ENCODE measurements at regions not wholly inside any gene's neighbourhood (a gene's known extent, or its start where the extent isn't known, plus 50 kb on each side); places are given as distances from the start of the nearest gene placed in this dataset.

DNA sequence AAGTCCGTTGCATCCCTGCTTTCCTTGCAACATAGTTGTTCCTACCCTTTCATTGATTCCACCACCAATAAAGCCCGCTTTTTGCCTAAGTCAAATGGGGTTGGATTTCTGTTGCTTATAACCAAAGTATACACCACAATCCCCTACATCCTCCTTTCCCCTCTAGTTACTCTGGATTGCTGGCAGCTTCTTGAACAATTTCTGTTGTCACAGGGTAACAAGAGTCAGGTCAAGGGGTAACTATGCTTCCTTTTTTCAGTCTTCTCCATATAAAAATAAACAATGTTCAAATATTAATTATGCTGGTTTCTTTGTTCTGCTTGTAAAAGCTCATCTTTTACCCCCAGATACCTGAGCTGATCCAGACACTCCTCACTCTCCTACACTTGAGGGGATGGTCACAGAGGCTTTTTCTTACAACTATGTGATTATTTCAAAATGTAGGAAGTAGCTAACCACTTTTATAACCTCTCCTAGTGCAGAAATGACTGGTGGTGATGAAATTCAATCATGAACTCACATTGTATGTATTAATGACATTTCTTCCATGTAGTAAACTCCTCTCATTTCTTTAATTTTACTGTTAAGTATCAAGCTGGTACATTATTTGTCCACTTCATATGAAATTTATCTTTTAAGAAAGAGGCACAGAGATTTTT is 136.5 kb downstream of the SNX18 start:
- H3K9me3 ChIP-seq = no peaks in the 10 kb centered on the region
- peaks cover 6 to 39% of the 10 kb centered on the region in 2 donors for H3K4me1 ChIP-seq
- H3K36me3 ChIP-seq = no peaks in the 10 kb centered on the region
- TF ChIP-seq CTCF (IDR thresholded peaks at IDR 0.05) = no peak
- no peak for DNase-seq (ENCODE audit: low spot score in 2 of 2)
- H3K27me3 ChIP-seq = no peaks in the 10 kb centered on the region
- peak overlapping the region; percentile 88 to 89 for H3K27ac ChIP-seq
- H3K4me3 ChIP-seq = no peak overlapping the region
- intact Hi-C loops (cut with DNase I) = no loop called here

DNA sequence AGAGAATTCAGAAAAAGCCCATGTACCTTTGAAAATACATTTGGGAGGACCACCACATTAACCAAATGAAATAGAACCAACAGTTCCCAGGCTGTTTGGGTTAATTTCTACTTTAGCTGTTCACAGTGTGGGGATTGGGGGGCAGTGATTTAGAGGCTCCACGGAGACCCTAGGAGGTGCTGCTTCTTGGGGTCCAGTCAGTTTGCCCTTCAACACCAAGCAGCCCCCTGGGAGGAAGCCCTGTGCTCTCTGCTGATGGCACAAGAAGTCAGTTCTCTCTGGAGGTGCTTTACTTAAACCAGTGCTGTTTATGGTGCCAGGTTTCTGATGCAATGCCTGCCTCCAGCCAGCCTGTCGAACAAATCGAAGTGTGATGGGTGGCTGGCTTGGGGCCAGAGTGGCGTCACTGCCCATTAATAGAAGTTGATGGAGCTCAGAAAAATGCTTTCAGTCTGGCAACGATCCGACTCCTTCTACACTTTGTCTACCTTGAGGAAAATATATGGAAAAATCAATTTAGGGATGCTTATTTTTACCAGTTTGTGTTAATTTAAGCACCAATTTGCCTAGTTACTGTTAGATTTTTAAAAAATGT is 134.0 kb downstream of the SNX18 start:
- no peaks in the 10 kb centered on the region for H3K27me3 ChIP-seq
- peak overlapping the region; percentile 88 to 89 for H3K27ac ChIP-seq
- peaks cover 14 to 44% of the 10 kb centered on the region in 2 donors for H3K4me1 ChIP-seq
- H3K36me3 ChIP-seq = no peaks in the 10 kb centered on the region
- DNase-seq (ENCODE audit: low spot score in 2 of 2) = peak; percentile 82 to 98
- H3K9me3 ChIP-seq = no peaks in the 10 kb centered on the region
- TF ChIP-seq CTCF (IDR thresholded peaks at IDR 0.05) = no peak
- intact Hi-C loops (cut with DNase I) = no loop called here
- no peak overlapping the region for H3K4me3 ChIP-seq

- H3K36me3 ChIP-seq = no peaks in the 10 kb centered on the region
- H3K4me3 ChIP-seq = no peak overlapping the region
Measured at GRCh38 chr5:54649041-54649504, 131.5 kb downstream of the SNX18 start.

DNA sequence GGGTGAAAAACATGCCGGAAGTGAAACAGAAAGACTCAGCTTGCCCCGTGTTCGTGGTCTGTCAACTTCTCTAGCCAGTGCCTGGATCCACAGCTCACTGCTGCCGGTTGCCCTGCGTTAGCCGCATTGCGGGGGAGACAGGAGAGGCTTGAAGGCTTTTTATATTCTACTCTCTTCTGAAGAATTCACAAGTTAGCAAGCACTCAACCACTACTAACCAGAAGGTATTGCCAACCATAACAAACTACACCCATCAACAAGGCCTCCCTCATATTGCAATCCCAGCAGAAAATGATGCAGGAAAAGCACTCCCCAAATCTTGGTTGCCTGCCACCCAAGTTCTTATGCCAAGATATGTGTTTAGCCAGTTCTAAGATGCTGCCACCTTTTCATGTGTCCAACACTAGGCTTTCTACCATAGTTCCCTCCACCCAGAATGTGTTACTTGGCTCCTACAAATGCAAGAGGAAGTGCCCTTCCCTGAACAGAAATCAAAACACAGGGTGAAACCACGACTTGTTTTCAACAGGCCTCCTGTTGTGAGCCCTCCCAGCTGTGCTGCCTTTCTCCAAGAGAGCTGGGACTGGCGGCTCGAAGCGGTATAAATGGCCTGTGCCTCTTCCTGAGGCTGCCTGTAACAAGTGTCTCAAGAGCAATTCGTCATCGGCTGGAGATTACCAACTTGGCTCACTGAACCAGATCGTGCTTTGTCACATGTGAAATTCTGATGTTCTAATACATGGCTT is 129.0 kb downstream of the SNX18 start:
- Histone ChIP-seq H3K27me3 (no peaks in the 10 kb centered on the region), H3K36me3 (no peaks in the 10 kb centered on the region), H3K4me1 (peaks cover 17 to 50% of the 10 kb centered on the region in 2 donors), H3K4me3 (peak overlapping the region; percentile 34 to 55), H3K9me3 (no peaks in the 10 kb centered on the region), H3K27ac (peak overlapping the region; percentile 89 to 93)
- TF ChIP-seq CTCF (IDR thresholded peaks at IDR 0.05) = peak in 1 of 3 experiments; percentile 7
- peak; percentile 77 to 94 for DNase-seq (ENCODE audit: low spot score in 2 of 2)
- intact Hi-C loops (cut with DNase I) = loop anchor here (2.0 to 5.0 kb wide), 4 partner anchors 16 to 198 kb away; no protein-coding TSS in a partner anchor

More at GRCh38 chr5:54649041-54649504, 131.5 kb downstream of the SNX18 start:
- TF ChIP-seq CTCF (IDR thresholded peaks at IDR 0.05) = no peak
- Histone ChIP-seq H3K9me3 (no peaks in the 10 kb centered on the region), H3K4me1 (peaks cover 17 to 52% of the 10 kb centered on the region in 2 donors), H3K27ac (peak overlapping the region; percentile 58 to 93), H3K27me3 (no peaks in the 10 kb centered on the region)
- peak in 1 of 2 donors; percentile 57 for DNase-seq (ENCODE audit: low spot score in 2 of 2)
- intact Hi-C loops (cut with DNase I) = loop anchor here (5.0 kb wide), 1 partner anchor 53 kb away; no protein-coding TSS in a partner anchor

DNA sequence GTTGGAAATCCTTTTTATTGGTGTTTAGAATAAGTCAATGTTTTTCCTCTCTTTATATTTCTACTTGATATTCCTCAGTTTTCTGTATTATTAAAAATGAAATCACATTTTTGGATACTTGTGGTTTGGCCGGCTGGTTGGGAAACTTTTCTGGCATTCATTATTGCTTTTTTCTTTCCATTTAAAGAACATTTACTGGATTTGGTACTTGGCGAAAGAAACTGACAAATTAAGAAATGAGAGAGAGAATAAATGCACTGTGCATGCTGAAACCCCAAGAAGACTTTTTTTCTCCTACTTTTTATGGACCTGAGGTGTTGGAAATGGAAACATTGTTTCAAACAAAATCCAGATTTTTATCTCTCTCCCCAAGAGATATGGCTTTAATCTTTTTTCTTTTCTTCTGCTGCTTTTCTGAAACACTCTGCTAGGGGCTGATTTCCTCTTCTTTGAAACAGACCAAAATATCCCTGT is 128.4 kb downstream of the SNX18 start:
- peak overlapping the region; percentile 89 to 93 for H3K27ac ChIP-seq
- TF ChIP-seq CTCF (IDR thresholded peaks at IDR 0.05) = no peak
- intact Hi-C loops (cut with DNase I) = loop anchor here (2.0 to 5.0 kb wide), 4 partner anchors 15 to 199 kb away; no protein-coding TSS in a partner anchor
- DNase-seq (ENCODE audit: low spot score in 2 of 2) = no peak
- H3K4me1 ChIP-seq = peaks cover 12 to 45% of the 10 kb centered on the region in 2 donors
- no peaks in the 10 kb centered on the region for H3K27me3 ChIP-seq
- H3K9me3 ChIP-seq = no peaks in the 10 kb centered on the region
- peak overlapping the region; percentile 34 to 55 for H3K4me3 ChIP-seq
- H3K36me3 ChIP-seq = no peaks in the 10 kb centered on the region
